ENCODE measurements at regions not wholly inside any gene's neighbourhood (a gene's known extent, or its start where the extent isn't known, plus 50 kb on each side); places are given as distances from the start of the nearest gene placed in this dataset.

- H3K4me1 ChIP-seq (ENCODE audit: control insufficient read depth in 3 of 3, insufficient read depth in 2 of 3, low read depth in 1 of 3, low read length in 2 of 3): no peaks in the 10 kb centered on the region
- H3K36me3 ChIP-seq (ENCODE audit: control insufficient read depth in 3 of 3, insufficient read depth in 2 of 3, low read depth in 1 of 3, low read length in 3 of 3): no peaks in the 10 kb centered on the region
- no peaks in the 10 kb centered on the region for H3K9me3 ChIP-seq (ENCODE audit: control insufficient read depth in 2 of 2, insufficient read depth in 1 of 2, low read depth in 1 of 2, low read length in 1 of 2)
- no peak for FAIRE-seq
- WGBS, 3 donors: 31 to 51% (median 37%) methylated on average over 3 of the region's 3 CpGs
- H3K4me3 ChIP-seq (ENCODE audit: low read depth in 1 of 3, low read length in 3 of 3): no peak overlapping the region
- DNase-seq: peak; percentile 24
- H3K27me3 ChIP-seq (ENCODE audit: control insufficient read depth in 3 of 3, insufficient read depth in 3 of 3, low read length in 3 of 3): no peaks in the 10 kb centered on the region
- no peak overlapping the region for H3K27ac ChIP-seq (ENCODE audit: low read depth in 1 of 3, low read length in 2 of 3)
These were observed 353.2 kb upstream of the TENM4 start for GRCh38 chr11:79794057-79794456.

DNA sequence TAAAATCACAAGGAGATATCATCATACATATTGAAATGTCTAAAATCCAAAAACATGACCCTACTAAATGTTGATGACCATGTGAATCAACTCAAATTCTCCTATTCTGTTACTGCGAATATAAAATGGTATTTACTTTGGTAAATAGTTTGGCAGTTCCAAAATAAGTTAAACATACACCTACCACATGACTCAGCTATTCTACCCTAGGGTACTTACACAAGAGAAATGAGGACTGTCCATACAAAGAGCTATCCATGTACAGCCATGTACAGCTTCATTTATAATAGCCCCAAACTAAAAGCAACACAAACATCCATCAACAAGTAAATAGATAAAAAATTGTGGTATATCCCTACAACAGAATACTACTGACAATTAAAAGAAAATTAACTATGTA, 346.1 kb upstream of the TENM4 start:
- Histone ChIP-seq H3K9me3 (ENCODE audit: control insufficient read depth in 2 of 2, insufficient read depth in 1 of 2, low read depth in 1 of 2, low read length in 1 of 2) (no peaks in the 10 kb centered on the region), H3K4me1 (ENCODE audit: control insufficient read depth in 3 of 3, insufficient read depth in 2 of 3, low read depth in 1 of 3, low read length in 2 of 3) (no peaks in the 10 kb centered on the region), H3K36me3 (ENCODE audit: control insufficient read depth in 3 of 3, insufficient read depth in 2 of 3, low read depth in 1 of 3, low read length in 3 of 3) (no peaks in the 10 kb centered on the region), H3K27me3 (ENCODE audit: control insufficient read depth in 3 of 3, insufficient read depth in 3 of 3, low read length in 3 of 3) (peaks cover 0 to 2% (median 0%) of the 10 kb centered on the region in 3 donors), H3K4me3 (ENCODE audit: low read depth in 1 of 3, low read length in 3 of 3) (no peak overlapping the region), H3K27ac (ENCODE audit: low read depth in 1 of 3, low read length in 2 of 3) (no peak overlapping the region)
- DNase-seq (no peak), FAIRE-seq (no peak)
- WGBS, 3 donors: 79 to 97% (median 82%) methylated on average over 1 of the region's 1 CpG

DNA sequence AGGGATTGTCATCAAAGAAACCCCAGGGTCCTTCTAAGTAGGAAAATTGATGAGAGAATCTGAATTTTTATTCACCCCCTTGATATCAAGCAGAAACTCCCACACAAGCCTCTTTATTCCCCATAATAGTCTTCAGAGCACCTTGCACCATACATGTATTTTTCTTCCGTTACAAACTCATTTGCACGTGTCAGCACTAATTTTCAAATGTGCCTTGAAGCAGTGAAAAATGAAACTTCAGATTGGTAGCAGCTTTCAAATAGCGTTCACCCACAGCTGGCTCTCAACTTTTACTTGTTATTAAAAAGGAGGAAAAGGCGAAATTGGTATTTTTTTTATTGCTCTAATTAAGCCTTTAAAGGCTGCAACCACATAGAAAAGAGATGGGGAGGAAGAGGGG, 343.0 kb upstream of the TENM4 start:
- no peaks in the 10 kb centered on the region for H3K4me1 ChIP-seq (ENCODE audit: control insufficient read depth in 3 of 3, insufficient read depth in 2 of 3, low read depth in 1 of 3, low read length in 2 of 3)
- H3K9me3 ChIP-seq (ENCODE audit: control insufficient read depth in 2 of 2, insufficient read depth in 1 of 2, low read depth in 1 of 2, low read length in 1 of 2): no peaks in the 10 kb centered on the region
- H3K36me3 ChIP-seq (ENCODE audit: control insufficient read depth in 3 of 3, insufficient read depth in 2 of 3, low read depth in 1 of 3, low read length in 3 of 3): no peaks in the 10 kb centered on the region
- 45 to 60% (median 57%) methylated on average over 4 of the region's 4 CpGs for WGBS, 3 donors
- H3K27ac ChIP-seq (ENCODE audit: low read depth in 1 of 3, low read length in 2 of 3): no peak overlapping the region
- H3K27me3 ChIP-seq (ENCODE audit: control insufficient read depth in 3 of 3, insufficient read depth in 3 of 3, low read length in 3 of 3): peaks cover 0 to 2% (median 0%) of the 10 kb centered on the region in 3 donors
- DNase-seq (no peak), FAIRE-seq (no peak)
- no peak overlapping the region for H3K4me3 ChIP-seq (ENCODE audit: low read depth in 1 of 3, low read length in 3 of 3)

- Histone ChIP-seq H3K9me3 (ENCODE audit: control insufficient read depth in 2 of 2, insufficient read depth in 1 of 2, low read depth in 1 of 2, low read length in 1 of 2) (no peaks in the 10 kb centered on the region), H3K4me1 (ENCODE audit: control insufficient read depth in 3 of 3, insufficient read depth in 2 of 3, low read depth in 1 of 3, low read length in 2 of 3) (no peaks in the 10 kb centered on the region), H3K27me3 (ENCODE audit: control insufficient read depth in 3 of 3, insufficient read depth in 3 of 3, low read length in 3 of 3) (no peaks in the 10 kb centered on the region), H3K27ac (ENCODE audit: low read depth in 1 of 3, low read length in 2 of 3) (no peak overlapping the region), H3K4me3 (ENCODE audit: low read depth in 1 of 3, low read length in 3 of 3) (no peak overlapping the region), H3K36me3 (ENCODE audit: control insufficient read depth in 3 of 3, insufficient read depth in 2 of 3, low read depth in 1 of 3, low read length in 3 of 3) (no peaks in the 10 kb centered on the region)
- 0 to 41% (median 37%) methylated on average over 1 of the region's 1 CpG for WGBS, 3 donors
- no peak for FAIRE-seq
- peak; percentile 35 to 77 for DNase-seq
These were observed 327.5 kb upstream of the TENM4 start for GRCh38 chr11:79768343-79768742.

DNA sequence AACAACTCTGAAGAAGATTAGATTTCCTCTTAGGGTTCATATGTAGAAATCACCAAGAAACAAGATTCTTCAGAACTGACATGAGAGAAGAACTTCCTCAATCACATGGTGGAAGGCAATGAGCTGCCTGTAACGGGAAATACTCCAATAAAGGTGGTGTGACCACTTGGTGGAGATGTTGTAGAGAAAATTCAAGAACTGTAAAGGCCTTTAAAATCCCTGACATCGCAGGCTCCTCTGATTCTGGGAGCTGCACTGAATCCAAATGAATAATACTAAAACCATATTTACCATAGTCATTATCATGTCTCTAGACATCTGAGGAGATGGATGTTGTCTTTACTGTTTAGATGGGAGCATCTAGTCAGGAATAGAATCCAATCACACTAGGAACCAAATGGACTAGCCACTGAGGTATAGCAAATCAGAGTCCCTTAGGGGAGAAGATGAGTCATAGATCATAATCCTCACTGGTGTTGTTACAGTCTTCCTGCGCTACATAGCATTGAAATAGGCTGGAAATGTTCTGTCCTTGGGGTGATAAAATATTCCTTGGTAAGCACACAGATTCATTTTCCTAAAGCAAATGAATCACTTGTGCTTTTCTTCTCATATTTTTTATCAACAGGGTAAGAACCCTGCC, 321.6 kb upstream of the TENM4 start:
- DNase-seq: peak; percentile 31 to 62
- 33 to 45% (median 37%) methylated on average over 3 of the region's 3 CpGs for WGBS, 3 donors
- Histone ChIP-seq H3K27me3 (ENCODE audit: control insufficient read depth in 3 of 3, insufficient read depth in 3 of 3, low read length in 3 of 3) (no peaks in the 10 kb centered on the region), H3K27ac (ENCODE audit: low read depth in 1 of 3, low read length in 2 of 3) (no peak overlapping the region), H3K4me1 (ENCODE audit: control insufficient read depth in 3 of 3, insufficient read depth in 2 of 3, low read depth in 1 of 3, low read length in 2 of 3) (no peaks in the 10 kb centered on the region), H3K4me3 (ENCODE audit: low read depth in 1 of 3, low read length in 3 of 3) (no peak overlapping the region), H3K9me3 (ENCODE audit: control insufficient read depth in 2 of 2, insufficient read depth in 1 of 2, low read depth in 1 of 2, low read length in 1 of 2) (no peaks in the 10 kb centered on the region), H3K36me3 (ENCODE audit: control insufficient read depth in 3 of 3, insufficient read depth in 2 of 3, low read depth in 1 of 3, low read length in 3 of 3) (no peaks in the 10 kb centered on the region)
- no peak for FAIRE-seq

DNA sequence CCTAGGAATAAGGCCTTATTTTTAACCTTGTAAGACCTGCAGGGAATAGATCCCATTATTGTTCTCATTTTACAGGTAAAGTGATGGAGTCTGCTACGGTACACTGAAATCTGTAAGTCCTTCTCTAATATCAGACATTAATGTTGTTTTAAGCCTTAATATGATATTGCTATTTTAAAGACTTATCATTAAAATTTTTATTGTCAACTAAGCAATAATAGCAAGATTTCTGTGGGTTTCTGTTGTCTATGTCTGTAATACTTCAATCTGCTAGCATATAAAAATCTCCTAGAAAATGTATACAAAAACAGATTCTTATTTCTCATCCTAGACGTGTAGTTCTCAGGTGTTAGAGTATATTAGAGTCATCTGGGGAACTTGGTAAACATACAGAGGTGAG, 317.5 kb upstream of the TENM4 start:
- FAIRE-seq (no peak), DNase-seq (no peak)
- H3K27ac ChIP-seq (ENCODE audit: low read depth in 1 of 3, low read length in 2 of 3): no peak overlapping the region
- no peaks in the 10 kb centered on the region for H3K9me3 ChIP-seq (ENCODE audit: control insufficient read depth in 2 of 2, insufficient read depth in 1 of 2, low read depth in 1 of 2, low read length in 1 of 2)
- 59 to 71% (median 63%) methylated on average over 2 of the region's 2 CpGs for WGBS, 3 donors
- H3K36me3 ChIP-seq (ENCODE audit: control insufficient read depth in 3 of 3, insufficient read depth in 2 of 3, low read depth in 1 of 3, low read length in 3 of 3): no peaks in the 10 kb centered on the region
- no peak overlapping the region for H3K4me3 ChIP-seq (ENCODE audit: low read depth in 1 of 3, low read length in 3 of 3)
- H3K4me1 ChIP-seq (ENCODE audit: control insufficient read depth in 3 of 3, insufficient read depth in 2 of 3, low read depth in 1 of 3, low read length in 2 of 3): no peaks in the 10 kb centered on the region
- H3K27me3 ChIP-seq (ENCODE audit: control insufficient read depth in 3 of 3, insufficient read depth in 3 of 3, low read length in 3 of 3): no peaks in the 10 kb centered on the region

DNA sequence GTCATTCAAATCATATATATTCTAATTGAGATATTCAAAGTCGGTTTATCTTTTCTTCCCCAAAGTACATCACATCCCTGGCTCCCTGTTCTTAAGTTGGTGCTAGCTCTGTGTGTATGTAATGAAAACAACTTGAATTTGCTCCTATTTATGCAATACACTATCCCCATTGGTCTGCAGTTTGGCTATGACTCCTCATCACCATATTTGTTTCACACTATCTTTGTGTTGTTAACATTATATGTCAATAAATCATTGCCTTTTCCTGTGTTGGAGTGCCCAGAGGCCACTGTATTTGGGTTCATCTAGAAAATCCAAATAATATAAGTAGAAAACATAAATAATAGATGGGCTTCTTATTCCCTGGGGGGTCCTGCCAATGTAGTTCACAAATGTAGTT, 306.6 kb upstream of the TENM4 start:
- 82 to 91% (median 85%) methylated on average over 1 of the region's 1 CpG for whole genome bisulfite sequencing, 3 donors
- Histone ChIP-seq H3K27me3 (ENCODE audit: control insufficient read depth in 3 of 3, insufficient read depth in 3 of 3, low read length in 3 of 3) (peaks cover 0 to 2% (median 0%) of the 10 kb centered on the region in 3 donors), H3K27ac (ENCODE audit: low read depth in 1 of 3, low read length in 2 of 3) (no peak overlapping the region), H3K4me1 (ENCODE audit: control insufficient read depth in 3 of 3, insufficient read depth in 2 of 3, low read depth in 1 of 3, low read length in 2 of 3) (no peaks in the 10 kb centered on the region), H3K4me3 (ENCODE audit: low read depth in 1 of 3, low read length in 3 of 3) (no peak overlapping the region), H3K36me3 (ENCODE audit: control insufficient read depth in 3 of 3, insufficient read depth in 2 of 3, low read depth in 1 of 3, low read length in 3 of 3) (no peaks in the 10 kb centered on the region), H3K9me3 (ENCODE audit: control insufficient read depth in 2 of 2, insufficient read depth in 1 of 2, low read depth in 1 of 2, low read length in 1 of 2) (no peaks in the 10 kb centered on the region)
- no peak for DNase-seq
- FAIRE-seq: no peak

GRCh38 chr11:79744941-79745340, 304.1 kb upstream of the TENM4 start:
- no peaks in the 10 kb centered on the region for H3K27me3 ChIP-seq (ENCODE audit: control insufficient read depth in 3 of 3, insufficient read depth in 3 of 3, low read length in 3 of 3)
- no peaks in the 10 kb centered on the region for H3K4me1 ChIP-seq (ENCODE audit: control insufficient read depth in 3 of 3, insufficient read depth in 2 of 3, low read depth in 1 of 3, low read length in 2 of 3)
- no peak overlapping the region for H3K27ac ChIP-seq (ENCODE audit: low read depth in 1 of 3, low read length in 2 of 3)
- DNase-seq (no peak), FAIRE-seq (no peak)
- H3K9me3 ChIP-seq (ENCODE audit: control insufficient read depth in 2 of 2, insufficient read depth in 1 of 2, low read depth in 1 of 2, low read length in 1 of 2): no peaks in the 10 kb centered on the region
- no peak overlapping the region for H3K4me3 ChIP-seq (ENCODE audit: low read depth in 1 of 3, low read length in 3 of 3)
- no peaks in the 10 kb centered on the region for H3K36me3 ChIP-seq (ENCODE audit: control insufficient read depth in 3 of 3, insufficient read depth in 2 of 3, low read depth in 1 of 3, low read length in 3 of 3)

DNA sequence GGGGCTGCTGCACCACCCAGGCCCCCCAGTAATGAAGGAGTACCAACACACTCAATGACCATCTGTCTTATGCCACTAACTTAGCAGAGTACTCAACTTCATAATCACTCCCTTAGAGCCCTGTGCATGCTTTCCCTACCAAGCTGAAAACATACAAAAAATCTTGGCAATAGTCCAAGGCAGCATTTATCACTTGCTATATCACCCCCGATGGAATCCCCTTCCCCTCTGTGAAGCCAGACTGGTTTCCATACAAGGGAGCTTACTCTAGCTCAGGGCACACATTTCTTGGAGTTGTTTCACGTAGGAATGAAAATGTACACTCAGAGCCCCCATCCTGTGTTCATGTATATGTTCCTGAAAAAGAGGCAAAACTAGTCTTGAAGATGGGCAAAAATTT, 301.3 kb upstream of the TENM4 start:
- Histone ChIP-seq H3K36me3 (ENCODE audit: control insufficient read depth in 3 of 3, insufficient read depth in 2 of 3, low read depth in 1 of 3, low read length in 3 of 3) (no peaks in the 10 kb centered on the region), H3K27ac (ENCODE audit: low read depth in 1 of 3, low read length in 2 of 3) (no peak overlapping the region), H3K9me3 (ENCODE audit: control insufficient read depth in 2 of 2, insufficient read depth in 1 of 2, low read depth in 1 of 2, low read length in 1 of 2) (no peaks in the 10 kb centered on the region), H3K27me3 (ENCODE audit: control insufficient read depth in 3 of 3, insufficient read depth in 3 of 3, low read length in 3 of 3) (no peaks in the 10 kb centered on the region), H3K4me3 (ENCODE audit: low read depth in 1 of 3, low read length in 3 of 3) (no peak overlapping the region), H3K4me1 (ENCODE audit: control insufficient read depth in 3 of 3, insufficient read depth in 2 of 3, low read depth in 1 of 3, low read length in 2 of 3) (no peaks in the 10 kb centered on the region)
- WGBS, 3 donors: 60 to 65% (median 62%) methylated on average over 2 of the region's 2 CpGs
- DNase-seq (no peak), FAIRE-seq (no peak)

Data from small intestine (tissue), 7 donors.